Muscle layer of duodenum (tissue), 2 donors: ENCODE measurements at regions not wholly inside any gene's neighbourhood (a gene's known extent, or its start where the extent isn't known, plus 50 kb on each side); places are given as distances from the start of the nearest gene placed in this dataset.
"Not testable (repeated sequence)": the region's sequence is repeated elsewhere in the genome, so short reads cannot be mapped to it uniquely, and the experiment has no call there.

Experiments
- H3K27ac ChIP-seq: one replicate; pipeline ENCODE4 v1.7.0; 2013; ENCODE audit warnings: mild to moderate bottlenecking, low read length
- H3K27me3 ChIP-seq: one replicate; pipeline ENCODE4 v1.7.0; 2013; ENCODE audit warnings: low read depth, mild to moderate bottlenecking, control low read depth, low read length
- H3K36me3 ChIP-seq, 2 donors: one replicate each; pipeline ENCODE4 v1.7.0; 2013; ENCODE audit warnings: low read length in 2 of 2, control low read depth in 1 of 2, mild to moderate bottlenecking in 1 of 2; ENCODE audit not compliant: insufficient read depth in 2 of 2, control insufficient read depth in 1 of 2
- H3K4me1 ChIP-seq, 2 donors: one replicate each; pipeline ENCODE4 v1.7.0; 2013; ENCODE audit warnings: low read length in 2 of 2, mild to moderate bottlenecking in 2 of 2, control low read depth in 1 of 2, moderate library complexity in 1 of 2; ENCODE audit not compliant: insufficient read depth in 2 of 2, control insufficient read depth in 1 of 2
- H3K4me3 ChIP-seq, 2 donors: one replicate each; pipeline ENCODE4 v1.7.0; 2013; ENCODE audit warnings: low read length in 2 of 2, low read depth in 1 of 2, mild to moderate bottlenecking in 1 of 2
- H3K9me3 ChIP-seq, 2 donors: one replicate each; pipeline ENCODE4 v1.7.0; 2013; ENCODE audit warnings: low read length in 2 of 2, control low read depth in 1 of 2, mild to moderate bottlenecking in 1 of 2; ENCODE audit not compliant: control insufficient read depth in 1 of 2
- donor health status: healthy.

GRCh38 chr2:54050445-54050844, 65.0 kb upstream of the ACYP2 start:
- no peak overlapping the region for H3K27ac ChIP-seq
- peaks cover 3 to 26% of the 10 kb centered on the region in 2 donors for H3K36me3 ChIP-seq
- H3K9me3 ChIP-seq, result no peaks in the 10 kb centered on the region
- no peak overlapping the region for H3K4me3 ChIP-seq
- peaks cover 0 to 3% of the 10 kb centered on the region in 2 donors for H3K4me1 ChIP-seq
- no peaks in the 10 kb centered on the region for H3K27me3 ChIP-seq

- no peak overlapping the region for H3K27ac ChIP-seq
- peaks cover 0 to 4% of the 10 kb centered on the region in 2 donors for H3K9me3 ChIP-seq
- peaks cover 0 to 3% of the 10 kb centered on the region in 2 donors for H3K4me1 ChIP-seq
- H3K27me3 ChIP-seq, result no peaks in the 10 kb centered on the region
- H3K36me3 ChIP-seq, result peaks cover 3 to 26% of the 10 kb centered on the region in 2 donors
- no peak overlapping the region for H3K4me3 ChIP-seq
Observed at GRCh38 chr2:54049365-54049764, 66.0 kb upstream of the ACYP2 start.

- H3K27me3 ChIP-seq, H3K27ac ChIP-seq, H3K4me1 ChIP-seq, H3K9me3 ChIP-seq, H3K4me3 ChIP-seq: not testable (repeated sequence)
- H3K36me3 ChIP-seq, result peaks cover 3 to 25% of the 10 kb centered on the region in 2 donors
Observed at GRCh38 chr2:54048896-54049295, 66.5 kb upstream of the ACYP2 start.

DNA sequence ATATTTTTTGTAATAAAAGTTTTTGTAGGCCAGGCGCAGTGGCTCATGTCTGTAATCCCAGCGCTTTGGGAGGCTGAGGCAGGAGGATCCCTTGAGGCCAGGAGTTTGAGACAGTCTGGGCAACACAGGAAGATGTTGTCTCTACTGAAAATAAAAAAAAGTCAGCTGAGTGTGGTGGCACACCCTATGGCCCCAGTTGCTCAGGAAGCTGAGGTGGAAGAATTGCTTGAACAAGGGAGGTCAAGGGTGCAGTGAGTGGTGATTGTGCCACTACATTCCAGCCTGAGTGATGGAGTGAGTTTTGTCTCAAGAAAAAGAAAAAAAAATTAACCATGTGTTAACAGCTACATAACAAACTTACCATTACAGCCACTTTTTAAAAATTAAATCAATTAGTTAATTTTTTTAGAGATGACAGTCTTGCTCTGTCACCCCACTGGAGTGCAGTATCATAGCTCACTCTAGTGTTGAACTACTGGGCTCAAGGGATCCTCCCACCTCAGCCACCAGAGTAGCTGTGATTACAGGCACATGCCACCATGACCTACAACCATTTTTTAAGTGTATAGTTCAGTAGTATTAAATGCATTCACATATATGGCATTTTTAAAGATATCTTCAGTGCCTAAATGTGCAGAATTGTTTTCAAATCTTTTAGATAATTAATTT, 67.2 kb upstream of the ACYP2 start:
- H3K27ac ChIP-seq, result no peak overlapping the region
- peaks cover 3 to 24% of the 10 kb centered on the region in 2 donors for H3K36me3 ChIP-seq
- H3K9me3 ChIP-seq, result peaks cover 0 to 4% of the 10 kb centered on the region in 2 donors
- H3K4me3 ChIP-seq, result no peak overlapping the region
- no peaks in the 10 kb centered on the region for H3K27me3 ChIP-seq
- peaks cover 0 to 6% of the 10 kb centered on the region in 2 donors for H3K4me1 ChIP-seq

DNA sequence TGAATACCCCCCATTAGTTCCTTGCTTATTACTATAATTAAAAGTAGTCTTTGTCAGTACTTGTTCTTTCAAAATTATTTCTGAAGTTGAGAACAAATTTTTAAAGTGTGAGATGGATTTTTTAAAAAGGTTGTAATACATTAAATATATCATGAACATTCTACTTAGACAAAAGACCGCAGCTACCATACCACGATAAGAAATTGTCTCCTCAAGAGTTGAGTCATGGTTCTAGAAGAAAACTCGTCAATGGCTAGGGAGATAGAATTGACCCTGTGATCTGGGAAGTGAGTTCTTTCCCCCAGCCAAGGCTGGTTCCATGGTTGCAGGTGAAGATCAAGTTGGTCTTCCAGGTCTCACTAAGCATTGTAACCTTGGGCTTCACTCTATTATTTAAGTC, 67.8 kb upstream of the ACYP2 start:
- no peak overlapping the region for H3K27ac ChIP-seq
- H3K9me3 ChIP-seq, result peaks cover 0 to 4% of the 10 kb centered on the region in 2 donors
- no peak overlapping the region for H3K4me3 ChIP-seq
- peaks cover 0 to 11% of the 10 kb centered on the region in 2 donors for H3K4me1 ChIP-seq
- peaks cover 3 to 20% of the 10 kb centered on the region in 2 donors for H3K36me3 ChIP-seq
- no peaks in the 10 kb centered on the region for H3K27me3 ChIP-seq

DNA sequence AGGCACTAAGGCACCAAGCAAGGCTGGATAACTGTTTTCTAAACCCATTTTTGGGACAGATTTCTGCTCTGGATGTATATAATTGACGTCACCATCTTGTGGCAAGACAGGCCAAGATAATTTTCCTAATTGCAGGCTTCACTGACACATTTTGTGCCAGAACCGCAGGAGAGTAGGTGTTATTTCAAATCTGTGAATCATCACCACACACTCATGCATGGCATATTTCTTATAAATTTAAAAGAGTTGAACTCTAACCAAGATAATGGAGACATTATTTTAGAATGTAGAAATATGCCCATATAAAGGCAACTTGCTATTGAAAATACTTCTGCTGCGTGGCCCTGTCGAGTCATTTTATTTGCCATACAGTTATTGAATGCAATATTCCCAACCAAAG, 68.3 kb upstream of the ACYP2 start:
- H3K36me3 ChIP-seq, result peaks cover 1 to 18% of the 10 kb centered on the region in 2 donors
- H3K4me3 ChIP-seq, result no peak overlapping the region
- H3K9me3 ChIP-seq, result peaks cover 0 to 4% of the 10 kb centered on the region in 2 donors
- H3K27ac ChIP-seq, result no peak overlapping the region
- H3K27me3 ChIP-seq, result no peaks in the 10 kb centered on the region
- peaks cover 0 to 15% of the 10 kb centered on the region in 2 donors for H3K4me1 ChIP-seq

DNA sequence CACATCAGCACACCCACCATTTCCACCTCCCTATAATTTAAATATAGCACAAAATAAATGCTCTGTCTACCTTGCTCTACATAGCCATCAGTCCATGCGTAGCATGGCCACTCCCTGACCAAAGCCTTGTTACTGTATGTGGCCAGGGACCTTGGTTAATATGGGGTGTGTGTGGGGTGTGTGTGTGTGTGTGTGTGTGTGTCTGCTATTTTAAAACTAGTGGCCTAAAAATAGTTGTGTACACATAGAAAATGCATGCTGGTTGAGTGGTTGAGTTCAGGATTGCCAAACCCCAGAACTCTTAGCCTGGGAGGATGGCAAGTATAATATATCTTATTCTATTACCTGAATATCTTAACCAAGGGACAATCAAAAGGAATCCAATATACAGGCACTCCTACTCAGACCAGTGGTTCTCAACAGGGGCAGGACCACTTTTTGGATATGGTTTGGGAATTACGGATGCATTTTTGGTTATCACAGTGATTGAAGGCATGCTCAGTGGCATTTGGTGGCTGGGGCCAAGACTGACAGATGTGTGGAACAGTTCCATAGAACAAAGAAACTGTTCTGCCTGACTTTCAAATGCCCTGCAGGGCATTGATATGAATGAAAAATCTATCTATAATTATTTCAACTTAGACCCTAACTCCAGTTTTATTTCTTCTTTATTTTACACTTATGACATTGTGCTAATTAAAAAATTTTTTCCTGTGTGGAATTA, 72.3 kb upstream of the PSME4 start:
- H3K27me3 ChIP-seq, result no peaks in the 10 kb centered on the region
- H3K4me1 ChIP-seq, result peaks cover 0 to 12% of the 10 kb centered on the region in 2 donors
- H3K27ac ChIP-seq, result peak overlapping the region; percentile 48
- peaks cover 0 to 4% of the 10 kb centered on the region in 2 donors for H3K9me3 ChIP-seq
- no peak overlapping the region for H3K4me3 ChIP-seq
- peaks cover 0 to 7% of the 10 kb centered on the region in 2 donors for H3K36me3 ChIP-seq

GRCh38 chr2:54042341-54042740, 71.5 kb upstream of the PSME4 start:
- no peak overlapping the region for H3K4me3 ChIP-seq
- peaks cover 0 to 4% of the 10 kb centered on the region in 2 donors for H3K9me3 ChIP-seq
- peak overlapping the region; percentile 48 for H3K27ac ChIP-seq
- H3K27me3 ChIP-seq, result no peaks in the 10 kb centered on the region
- peaks cover 0 to 12% of the 10 kb centered on the region in 2 donors for H3K4me1 ChIP-seq
- H3K36me3 ChIP-seq, result peaks cover 0 to 7% of the 10 kb centered on the region in 2 donors

DNA sequence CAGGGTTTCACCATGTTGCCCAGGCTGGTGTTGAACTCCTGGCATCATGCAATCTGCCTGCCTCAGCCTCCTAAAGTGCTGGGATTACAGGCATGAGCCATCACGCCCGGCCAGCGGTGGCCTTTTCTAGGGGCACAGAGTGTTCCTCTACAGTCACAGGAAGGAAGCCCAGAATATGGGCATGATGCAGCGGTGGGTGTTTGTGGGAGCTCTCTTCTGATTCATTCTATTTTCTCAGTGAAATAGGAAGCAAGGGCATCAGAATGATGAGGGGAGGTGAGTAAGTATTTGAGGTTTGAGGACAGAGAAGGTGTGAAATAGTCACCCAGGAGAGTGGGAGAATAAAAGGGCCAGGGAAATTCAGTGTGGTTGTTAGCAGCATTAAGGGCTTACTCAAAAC, 70.3 kb upstream of the PSME4 start:
- Histone ChIP-seq H3K4me3 (no peak overlapping the region), H3K36me3 (peaks cover 0 to 7% of the 10 kb centered on the region in 2 donors), H3K27ac (no peak overlapping the region), H3K9me3 (peaks cover 0 to 4% of the 10 kb centered on the region in 2 donors), H3K4me1 (peaks cover 0 to 12% of the 10 kb centered on the region in 2 donors), H3K27me3 (no peaks in the 10 kb centered on the region)

DNA sequence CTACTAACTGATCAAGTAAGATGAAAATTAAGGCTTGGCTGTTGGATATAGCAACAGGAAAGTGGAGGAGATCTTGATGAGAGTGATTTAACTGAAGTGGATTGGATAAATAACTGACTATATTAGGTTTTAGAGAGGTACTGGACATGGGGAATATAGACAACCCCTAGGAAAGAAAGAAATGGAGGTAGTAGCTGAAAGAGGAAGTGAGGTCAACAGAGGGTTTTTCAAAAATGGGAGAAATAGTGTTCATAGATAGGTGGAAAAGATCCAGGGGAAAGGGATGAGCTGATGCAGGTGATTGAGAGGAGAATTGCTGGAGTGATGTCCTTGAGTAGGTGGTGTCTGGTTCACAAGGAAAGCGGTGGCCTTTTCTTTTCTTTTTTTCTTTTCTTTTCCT, 69.9 kb upstream of the PSME4 start:
- Histone ChIP-seq H3K9me3 (peaks cover 0 to 4% of the 10 kb centered on the region in 2 donors), H3K36me3 (peaks cover 0 to 7% of the 10 kb centered on the region in 2 donors), H3K4me1 (peaks cover 0 to 12% of the 10 kb centered on the region in 2 donors), H3K4me3 (no peak overlapping the region), H3K27ac (no peak overlapping the region), H3K27me3 (no peaks in the 10 kb centered on the region)

GRCh38 chr2:54040250-54040649, 69.5 kb upstream of the PSME4 start:
- Histone ChIP-seq H3K4me1 (peaks cover 0 to 12% of the 10 kb centered on the region in 2 donors), H3K27me3 (no peaks in the 10 kb centered on the region), H3K4me3 (no peak overlapping the region), H3K27ac (no peak overlapping the region), H3K9me3 (peaks cover 0 to 2% of the 10 kb centered on the region in 2 donors), H3K36me3 (peaks cover 0 to 7% of the 10 kb centered on the region in 2 donors)
